A549 (cell line): ENCODE measurements at regions not wholly inside any gene's neighbourhood (a gene's known extent, or its start where the extent isn't known, plus 50 kb on each side); places are given as distances from the start of the nearest gene placed in this dataset.

ENCODE experiments used
- CEBPB ChIP-seq, 2 experiments: fragments of >200 bp in 1 of 2; sonication (Bioruptor Twin) in 1 of 2; formaldehyde crosslinking in 1 of 2; IDR thresholded peaks; 2 replicates each; pipeline ENCODE4 v1.6.1; 2012 to 2016
- ESRRA ChIP-seq: fragments of 150-350 bp; IDR thresholded peaks from 2 replicates; pipeline ENCODE4 v1.6.1; 2014; ENCODE audit warnings: mild to moderate bottlenecking, low read length, borderline replicate concordance
- POLR2A ChIP-seq: IDR thresholded peaks from 2 replicates; pipeline ENCODE4 v1.6.1; 2012; ENCODE audit warnings: mild to moderate bottlenecking, low read length
- RFX5 ChIP-seq: fragments of 450-650 bp; IDR thresholded peaks from 2 replicates; pipeline ENCODE4 v1.7.1; 2014; ENCODE audit warnings: antibody characterized with exemption, mild to moderate bottlenecking, moderate library complexity
- SMC3 ChIP-seq: fragments of >200 bp; sonication (Bioruptor Twin); formaldehyde crosslinking; IDR thresholded peaks from 3 replicates; pipeline ENCODE4 v1.6.1; 2018; ENCODE audit warnings: inconsistent platforms
- ZSCAN20 ChIP-seq: fragments of 250-450 bp; sonication (Bioruptor Pico); IDR thresholded peaks from 2 replicates; pipeline ENCODE4 v1.8.0; 2022; ENCODE audit warnings: mild to moderate bottlenecking, moderate library complexity
- TF ChIP-seq, protein P1 (sequence below): fragments of >200 bp; sonication (Bioruptor Twin); formaldehyde crosslinking; IDR thresholded peaks from 3 replicates; pipeline ENCODE4 v1.5.1; 2016

GRCh38 chr2:119076713-119077112 lies 81.8 kb downstream of the C1QL2 start:
- no peak for TF ChIP-seq POLR2A
- no peak for TF ChIP-seq ESRRA
- TF ChIP-seq SMC3: no peak
- no peak for TF ChIP-seq RFX5
- TF ChIP-seq, protein P1, sequence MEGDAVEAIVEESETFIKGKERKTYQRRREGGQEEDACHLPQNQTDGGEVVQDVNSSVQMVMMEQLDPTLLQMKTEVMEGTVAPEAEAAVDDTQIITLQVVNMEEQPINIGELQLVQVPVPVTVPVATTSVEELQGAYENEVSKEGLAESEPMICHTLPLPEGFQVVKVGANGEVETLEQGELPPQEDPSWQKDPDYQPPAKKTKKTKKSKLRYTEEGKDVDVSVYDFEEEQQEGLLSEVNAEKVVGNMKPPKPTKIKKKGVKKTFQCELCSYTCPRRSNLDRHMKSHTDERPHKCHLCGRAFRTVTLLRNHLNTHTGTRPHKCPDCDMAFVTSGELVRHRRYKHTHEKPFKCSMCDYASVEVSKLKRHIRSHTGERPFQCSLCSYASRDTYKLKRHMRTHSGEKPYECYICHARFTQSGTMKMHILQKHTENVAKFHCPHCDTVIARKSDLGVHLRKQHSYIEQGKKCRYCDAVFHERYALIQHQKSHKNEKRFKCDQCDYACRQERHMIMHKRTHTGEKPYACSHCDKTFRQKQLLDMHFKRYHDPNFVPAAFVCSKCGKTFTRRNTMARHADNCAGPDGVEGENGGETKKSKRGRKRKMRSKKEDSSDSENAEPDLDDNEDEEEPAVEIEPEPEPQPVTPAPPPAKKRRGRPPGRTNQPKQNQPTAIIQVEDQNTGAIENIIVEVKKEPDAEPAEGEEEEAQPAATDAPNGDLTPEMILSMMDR: no peak
- no peak for TF ChIP-seq CEBPB (IDR thresholded peaks at IDR 0.05)
- no peak for TF ChIP-seq ZSCAN20 (CRISPR knock-in tag)
